ENCODE measurements at regions not wholly inside any gene's neighbourhood (a gene's known extent, or its start where the extent isn't known, plus 50 kb on each side); places are given as distances from the start of the nearest gene placed in this dataset.

- ChIA-PET CTCF (no interaction called here), POLR2A (no interaction called here)
- no TSS peak for BruUV-seq (replicated peaks)
- no peak overlapping the region for H3K4me3 ChIP-seq (replicated peaks in 1 of 3; ENCODE audit: insufficient read depth in 1 of 3, low read depth in 1 of 3, low read length in 3 of 3)
- FAIRE-seq (no peak), DNase-seq (ENCODE audit: low read depth, low spot score) (no peak)
- H3K9me3 ChIP-seq (replicated peaks; ENCODE audit: control insufficient read depth, insufficient read depth, low read length) = no peaks in the 10 kb centered on the region
- H3K36me3 ChIP-seq (ENCODE audit: control insufficient read depth in 2 of 2, extremely low read depth in 1 of 2, insufficient read depth in 2 of 2, low read length in 2 of 2) = no peaks in the 10 kb centered on the region
- no peaks in the 10 kb centered on the region for H3K27me3 ChIP-seq (ENCODE audit: control insufficient read depth in 2 of 2, insufficient read depth in 2 of 2, low read length in 2 of 2)
- H3K9ac ChIP-seq (replicated peaks; ENCODE audit: extremely low read depth, insufficient read depth, low read length) = no peak overlapping the region
- no peaks in the 10 kb centered on the region for H4K20me1 ChIP-seq (replicated peaks; ENCODE audit: control insufficient read depth, extremely low read depth, insufficient read depth, low read length)
- no peaks in the 10 kb centered on the region for H3K79me2 ChIP-seq (ENCODE audit: control insufficient read depth, insufficient read depth, low read length)
- dilution Hi-C loops (cut with MboI; ENCODE audit: extremely low pct_ligation_motif_present, low sequenced_read_pairs) (no loop called here), intact Hi-C loops (cut with micrococcal nuclease) (no loop called here)
- H3K4me1 ChIP-seq (ENCODE audit: control insufficient read depth, extremely low read depth, insufficient read depth, low read length) = no peaks in the 10 kb centered on the region
- H3K27ac ChIP-seq (ENCODE audit: insufficient read depth, low read depth, low read length) = no peak overlapping the region
- no peak overlapping the region for H3K4me2 ChIP-seq (ENCODE audit: insufficient read depth, low read length)
- no peaks in the 10 kb centered on the region for H3K9me1 ChIP-seq (replicated peaks; ENCODE audit: control insufficient read depth, extremely low read depth, insufficient read depth, low read length)
- no peak for TF ChIP-seq MYC (IDR thresholded peaks at IDR 0.05; ENCODE audit: low read depth, low read length)
- TF ChIP-seq, protein P1, sequence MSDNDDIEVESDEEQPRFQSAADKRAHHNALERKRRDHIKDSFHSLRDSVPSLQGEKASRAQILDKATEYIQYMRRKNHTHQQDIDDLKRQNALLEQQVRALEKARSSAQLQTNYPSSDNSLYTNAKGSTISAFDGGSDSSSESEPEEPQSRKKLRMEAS (IDR thresholded peaks at IDR 0.05; ENCODE audit: insufficient read depth, insufficient read length) = no peak
- no peak for TF ChIP-seq POLR2A (IDR thresholded peaks at IDR 0.05; ENCODE audit: low read depth, low read length)
- TF ChIP-seq CTCF (IDR thresholded peaks at IDR 0.05; ENCODE audit: extremely low read depth in 1 of 2, insufficient read depth in 1 of 2, low read depth in 1 of 2, low read length in 2 of 2) = no peak
- no peak for TF ChIP-seq JUN (IDR thresholded peaks at IDR 0.05; ENCODE audit: borderline replicate concordance, insufficient read depth, insufficient read length, low read depth)
- TF ChIP-seq POLR2AphosphoS5 (IDR thresholded peaks at IDR 0.05; ENCODE audit: insufficient read depth, low read depth, low read length) = no peak
- no peak for TF ChIP-seq EZH2 (IDR thresholded peaks at IDR 0.05; ENCODE audit: borderline replicate concordance, low read depth, low read length, severe bottlenecking)
- no peak for TF ChIP-seq GATA2 (IDR thresholded peaks at IDR 0.05; ENCODE audit: insufficient read depth, insufficient read length, low read depth, low read length)
- TF ChIP-seq FOS (IDR thresholded peaks at IDR 0.05; ENCODE audit: borderline replicate concordance, insufficient read depth, low read length) = no peak
- H2AFZ ChIP-seq (ENCODE audit: low read depth, low read length) = no peak overlapping the region
These were observed 327.1 kb upstream of the PRDM1 start for GRCh38 chr6:105759015-105759414.
